LNCaP clone FGC (cell line): ENCODE measurements at regions not wholly inside any gene's neighbourhood (a gene's known extent, or its start where the extent isn't known, plus 50 kb on each side); places are given as distances from the start of the nearest gene placed in this dataset.

Experiments
- DNase-seq: peaks from one replicate; pipeline ENCODE4 v3.0.0-alpha.2; 2011; ENCODE audit warnings: low read depth
- H3K4me3 ChIP-seq: 2 replicates; pipeline ENCODE4 v1.5.1; 2011; ENCODE audit warnings: mild to moderate bottlenecking, low read depth, low read length, control low read depth
- CTCF ChIP-seq: IDR thresholded peaks from 2 replicates; pipeline ENCODE4 v1.5.1; 2012; ENCODE audit warnings: mild to moderate bottlenecking; ENCODE audit not compliant: control insufficient read depth, insufficient read depth; ENCODE audit errors: extremely low read depth

DNA sequence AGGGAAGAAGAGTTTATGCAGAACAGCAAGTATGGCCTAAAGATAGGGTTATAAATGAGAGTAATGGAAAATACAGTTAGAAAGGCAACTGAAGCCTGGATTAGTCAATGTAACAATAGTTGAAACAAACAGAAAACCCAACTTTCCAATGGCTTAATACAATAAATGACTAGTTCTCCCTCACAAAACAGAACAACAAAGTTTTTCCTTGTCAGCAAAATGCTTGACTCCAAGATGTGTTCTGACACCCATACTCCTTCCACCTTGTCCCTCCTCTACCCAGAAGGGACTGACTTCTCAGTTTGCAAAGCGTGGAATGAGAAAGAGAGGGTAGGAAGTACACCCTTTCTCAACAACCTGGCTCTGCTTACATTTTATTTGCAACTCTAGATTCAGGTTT lies 191.4 kb upstream of the OSR1 start:
- DNase-seq = no peak
- H3K4me3 ChIP-seq = no peak overlapping the region
- TF ChIP-seq CTCF = no peak

DNA sequence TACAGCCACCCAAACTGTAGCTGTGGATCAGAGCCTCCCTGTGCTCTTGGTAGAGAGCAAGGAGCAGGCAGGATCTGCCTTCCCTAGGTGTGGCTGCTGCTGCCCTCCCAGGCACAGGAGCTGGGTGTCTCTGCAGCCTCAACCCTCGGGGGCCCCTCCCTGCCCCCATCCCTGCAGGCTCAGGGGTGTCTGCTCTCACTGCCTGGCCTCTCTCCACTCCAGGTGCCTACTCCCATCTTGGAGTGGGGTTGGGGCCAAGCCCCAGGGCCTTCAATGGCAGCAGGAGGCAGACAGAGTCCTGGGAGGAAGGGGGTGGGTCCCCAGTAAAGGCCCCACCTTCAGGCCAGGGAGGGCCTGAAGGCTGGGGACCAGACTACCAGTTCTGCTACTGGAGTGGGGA lies 189.7 kb upstream of the OSR1 start:
- no peak overlapping the region for H3K4me3 ChIP-seq
- no peak for TF ChIP-seq CTCF
- no peak for DNase-seq

DNA sequence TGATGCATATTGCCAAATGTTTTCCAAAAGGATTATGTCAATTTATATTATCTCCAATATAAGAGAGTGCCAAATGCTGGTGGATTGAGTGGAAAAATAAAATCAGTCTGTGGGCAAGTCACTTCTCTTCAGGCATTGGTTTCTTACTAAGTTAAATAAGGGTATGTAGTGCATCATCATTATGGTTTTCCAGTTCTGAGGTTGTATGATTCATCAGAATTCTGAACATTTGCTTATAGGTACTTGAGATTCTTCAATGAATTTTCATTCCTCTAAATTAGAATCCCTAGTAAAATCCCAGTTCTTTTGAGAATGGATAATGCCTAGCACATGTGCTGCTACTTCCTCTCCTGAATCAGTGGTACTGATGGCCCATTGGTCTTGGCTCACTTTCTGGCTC lies 188.9 kb upstream of the OSR1 start:
- no peak for TF ChIP-seq CTCF
- DNase-seq = no peak
- no peak overlapping the region for H3K4me3 ChIP-seq

DNA sequence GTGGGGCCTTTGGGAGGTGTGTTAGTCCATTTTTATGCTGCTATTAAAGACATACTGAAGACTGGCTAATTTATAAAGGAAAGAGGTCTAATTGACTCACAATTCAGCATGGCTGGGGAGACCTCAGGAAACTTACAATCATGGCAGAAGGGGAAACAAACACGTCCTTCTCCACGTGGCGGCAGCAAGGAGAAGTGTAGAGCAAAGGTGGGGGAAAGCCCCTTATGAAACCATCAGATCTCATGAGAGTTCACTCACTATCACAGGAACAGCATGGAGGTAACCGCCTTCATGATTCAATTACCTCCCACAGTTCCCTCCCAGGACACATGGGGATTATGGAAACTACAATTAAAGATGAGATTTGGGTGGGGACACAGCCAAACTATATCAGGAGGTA lies 187.1 kb upstream of the OSR1 start:
- no peak for TF ChIP-seq CTCF
- no peak overlapping the region for H3K4me3 ChIP-seq
- DNase-seq = no peak

GRCh38 chr2:19543663-19544383 lies 185.4 kb upstream of the OSR1 start:
- no peak for TF ChIP-seq CTCF
- DNase-seq = no peak
- no peak overlapping the region for H3K4me3 ChIP-seq

DNA sequence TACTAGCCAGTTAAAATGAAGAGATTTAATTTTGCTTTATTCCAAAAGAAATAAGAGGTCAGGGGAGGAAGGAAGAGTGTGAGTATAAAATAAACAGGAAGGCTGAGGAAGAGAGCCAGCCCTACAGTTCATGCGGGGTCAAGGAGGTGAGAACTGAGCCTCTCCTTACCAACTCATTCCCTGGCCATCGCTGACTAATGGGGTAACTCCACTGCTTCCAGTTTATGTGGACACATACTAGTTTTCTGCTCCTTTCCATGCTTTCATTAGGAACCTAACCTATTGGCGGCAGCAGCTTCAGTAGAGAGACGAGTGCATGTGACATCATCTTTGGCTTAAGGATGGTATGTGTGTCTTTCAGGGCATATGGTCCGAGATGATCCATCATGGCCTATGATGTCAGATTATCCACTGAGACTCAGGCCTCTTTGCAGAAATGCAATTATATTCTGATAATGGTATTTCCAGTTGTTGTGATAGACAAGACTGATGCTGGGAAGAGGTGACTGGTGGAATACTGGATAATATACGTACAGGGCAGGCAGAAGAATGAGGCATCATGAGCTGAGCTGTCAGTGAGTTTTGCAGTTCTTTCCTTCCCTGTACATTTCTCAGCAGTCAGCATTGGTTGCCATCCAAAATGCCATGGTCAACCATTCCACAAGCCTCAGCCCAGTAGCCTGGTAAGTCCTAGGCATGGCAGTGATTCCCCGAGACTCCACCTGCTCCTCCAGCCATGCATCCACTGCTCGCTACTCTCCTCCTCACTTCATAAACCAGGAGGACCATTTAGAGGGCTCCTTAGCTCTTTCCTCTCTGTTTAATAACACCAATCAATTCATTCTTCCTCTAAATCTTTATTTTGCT lies 184.6 kb upstream of the OSR1 start:
- no peak for TF ChIP-seq CTCF
- no peak overlapping the region for H3K4me3 ChIP-seq

More for the DNA sequence above, 184.6 kb upstream of the OSR1 start:
- no peak for DNase-seq
